ENCODE measurements at regions not wholly inside any gene's neighbourhood (a gene's known extent, or its start where the extent isn't known, plus 50 kb on each side); places are given as distances from the start of the nearest gene placed in this dataset.

GRCh38 chr5:67310740-67311139 is 114.1 kb upstream of the CD180 start:
- no peak for DNase-seq (ENCODE audit: low read depth)

GRCh38 chr5:67310169-67310568 is 113.6 kb upstream of the CD180 start:
- no peak for DNase-seq (ENCODE audit: low read depth)

GRCh38 chr5:67308988-67309688 is 112.5 kb upstream of the CD180 start:
- DNase-seq (ENCODE audit: low read depth): no peak

- DNase-seq (ENCODE audit: low read depth): no peak
Observed at GRCh38 chr5:67306965-67307607, 110.5 kb upstream of the CD180 start.

DNA sequence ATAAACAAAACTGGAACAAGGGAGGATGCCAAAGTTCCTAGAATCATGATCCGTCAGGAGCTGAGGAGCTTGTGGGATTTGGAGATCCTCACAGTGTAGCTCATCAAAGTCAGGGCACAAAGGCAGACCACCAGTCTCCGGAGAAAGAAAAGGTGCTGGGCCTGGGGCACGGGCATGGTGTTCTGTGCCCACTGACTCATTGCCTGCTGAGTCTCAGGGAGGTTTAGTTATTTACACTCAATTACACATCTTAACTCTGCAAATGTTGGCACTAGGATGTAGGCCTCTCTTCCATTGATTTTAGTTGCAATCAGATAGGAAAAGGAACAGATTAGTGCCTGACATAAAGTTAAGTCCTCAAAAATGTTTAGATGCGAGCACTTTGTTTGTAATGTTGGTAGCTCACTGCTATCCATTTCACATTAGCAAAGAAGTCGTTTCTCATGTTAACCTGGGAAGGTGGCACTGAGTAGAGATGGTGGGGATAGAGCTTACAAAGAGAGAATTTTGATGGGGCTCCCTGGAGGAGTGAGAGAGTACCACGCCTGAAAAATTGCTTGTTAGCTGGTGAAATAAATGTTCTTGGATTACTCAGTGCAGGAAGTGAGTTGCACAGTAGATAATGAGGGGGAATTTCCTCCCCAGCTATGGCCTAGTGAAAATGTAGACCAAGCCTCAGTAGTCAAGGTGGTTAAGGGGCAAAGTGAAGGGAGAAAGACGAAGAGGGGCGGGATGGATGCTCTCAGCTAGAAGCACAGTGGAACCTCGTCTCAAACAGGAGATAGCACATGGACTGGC is 109.5 kb upstream of the CD180 start:
- DNase-seq (ENCODE audit: low read depth): peak; percentile 55

- no peak for DNase-seq (ENCODE audit: low read depth)
Observed at GRCh38 chr5:67305401-67305800, 108.8 kb upstream of the CD180 start.

- peak; percentile 86 for DNase-seq (ENCODE audit: low read depth)
Observed at GRCh38 chr5:67303356-67303755, 106.8 kb upstream of the CD180 start.

DNA sequence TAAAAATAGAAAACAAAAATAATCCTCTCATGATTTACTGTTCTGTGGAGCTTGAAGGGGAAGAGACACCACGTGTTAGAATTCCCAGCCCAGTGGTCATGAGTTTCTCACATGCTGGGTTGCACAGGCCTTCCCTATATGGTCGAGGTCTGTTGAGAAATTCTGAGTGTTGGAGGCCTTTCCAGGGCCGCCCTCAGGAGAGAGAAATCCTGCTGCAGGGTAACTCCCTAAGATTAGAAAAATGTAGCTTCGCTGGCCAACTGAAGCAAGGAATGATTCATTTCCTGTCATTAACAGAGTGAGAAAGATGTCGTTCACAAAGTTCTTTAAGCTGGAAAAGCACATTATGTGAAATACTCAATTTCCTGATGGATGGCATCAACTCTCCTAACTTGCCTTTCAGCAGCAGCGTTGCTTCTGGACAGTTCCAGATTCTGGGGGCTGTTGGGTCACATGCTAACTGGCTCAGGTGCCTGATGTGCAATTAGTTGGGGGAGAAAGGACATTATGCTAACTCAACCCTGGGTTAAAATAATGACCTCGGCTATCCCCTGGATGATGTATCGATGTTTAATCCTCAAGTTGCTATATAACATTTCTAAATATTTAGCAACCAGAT is 104.8 kb upstream of the CD180 start:
- peak; percentile 84 for DNase-seq (ENCODE audit: low read depth)

- DNase-seq (ENCODE audit: low read depth): no peak
Observed at GRCh38 chr5:67300326-67300725, 103.7 kb upstream of the CD180 start.

DNA sequence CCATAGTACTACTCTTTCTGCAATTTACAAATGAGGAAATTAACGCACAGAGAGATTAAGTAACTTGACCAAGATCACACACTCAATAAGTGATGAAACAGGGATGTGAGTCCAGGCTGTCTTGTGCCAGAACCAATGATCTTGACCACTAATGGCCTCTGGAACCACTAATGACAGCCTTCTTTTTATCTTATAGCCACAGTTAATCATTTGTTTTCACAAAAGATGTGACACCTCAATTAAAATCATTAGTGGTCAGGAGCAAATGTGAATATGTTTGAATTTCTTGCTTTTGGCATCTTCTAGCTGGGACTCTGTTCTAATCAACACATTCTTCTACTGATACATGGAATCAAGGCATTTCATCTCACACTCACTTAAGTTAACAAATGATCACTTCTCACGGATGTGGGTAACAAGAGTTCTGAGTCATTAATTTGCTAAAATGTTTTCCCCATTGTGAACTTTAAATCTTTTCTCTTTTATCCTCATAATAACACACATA is 102.7 kb upstream of the CD180 start:
- no peak for DNase-seq (ENCODE audit: low read depth)

DNA sequence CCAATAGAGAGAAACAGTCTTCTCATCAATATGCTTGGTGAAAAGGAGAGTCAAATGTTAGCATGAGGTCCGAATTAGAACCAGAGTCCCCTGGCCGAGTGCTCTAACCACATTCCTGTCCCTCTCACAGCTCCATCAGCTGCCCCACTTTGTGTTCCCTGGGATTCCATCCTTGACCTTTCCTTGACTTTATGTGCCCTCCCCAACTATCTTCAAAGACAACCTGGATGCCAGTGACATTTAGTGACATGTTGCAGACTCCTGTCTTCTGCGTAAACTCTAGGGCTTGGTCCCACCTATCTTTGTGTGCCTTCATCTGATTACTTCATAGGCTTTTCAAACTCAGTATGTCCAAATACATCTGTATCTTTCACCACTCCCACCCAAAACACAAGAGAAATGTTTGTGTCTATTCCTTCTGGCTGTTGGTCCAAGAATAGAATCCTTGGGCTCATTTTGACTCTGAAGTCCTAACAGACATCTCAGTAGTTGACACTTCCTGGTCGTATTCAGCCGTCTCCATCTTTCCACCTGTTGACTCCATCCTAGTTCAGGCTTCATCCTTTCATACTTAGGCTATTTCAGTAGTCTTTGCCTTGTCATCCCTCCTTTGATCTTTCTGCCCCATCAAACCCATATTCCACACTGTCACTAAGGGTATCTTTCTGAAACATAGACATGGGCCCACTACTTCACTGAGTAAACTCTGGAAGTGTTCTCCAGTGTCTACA is 101.4 kb upstream of the CD180 start:
- no peak for DNase-seq (ENCODE audit: low read depth)

DNA sequence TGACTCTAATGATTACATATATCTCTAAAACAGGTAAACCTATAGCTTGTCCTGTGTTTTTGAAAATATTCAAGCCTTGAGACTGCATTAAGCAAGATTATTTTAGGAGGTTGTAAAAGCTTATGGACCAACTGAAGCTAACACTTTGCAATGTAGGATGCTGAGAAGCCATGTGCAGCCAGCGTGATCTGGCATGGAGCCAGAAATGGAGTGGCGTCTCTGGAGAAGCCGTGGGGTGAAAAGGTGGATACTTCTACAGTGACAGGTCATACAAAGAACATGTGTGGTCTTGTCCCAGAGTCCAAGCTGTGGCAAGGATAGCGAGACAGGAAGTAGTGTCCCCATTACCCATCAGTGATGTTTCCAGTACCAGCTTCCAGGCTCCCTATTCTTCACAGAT is 100.8 kb upstream of the CD180 start:
- DNase-seq (ENCODE audit: low read depth): no peak

DNA sequence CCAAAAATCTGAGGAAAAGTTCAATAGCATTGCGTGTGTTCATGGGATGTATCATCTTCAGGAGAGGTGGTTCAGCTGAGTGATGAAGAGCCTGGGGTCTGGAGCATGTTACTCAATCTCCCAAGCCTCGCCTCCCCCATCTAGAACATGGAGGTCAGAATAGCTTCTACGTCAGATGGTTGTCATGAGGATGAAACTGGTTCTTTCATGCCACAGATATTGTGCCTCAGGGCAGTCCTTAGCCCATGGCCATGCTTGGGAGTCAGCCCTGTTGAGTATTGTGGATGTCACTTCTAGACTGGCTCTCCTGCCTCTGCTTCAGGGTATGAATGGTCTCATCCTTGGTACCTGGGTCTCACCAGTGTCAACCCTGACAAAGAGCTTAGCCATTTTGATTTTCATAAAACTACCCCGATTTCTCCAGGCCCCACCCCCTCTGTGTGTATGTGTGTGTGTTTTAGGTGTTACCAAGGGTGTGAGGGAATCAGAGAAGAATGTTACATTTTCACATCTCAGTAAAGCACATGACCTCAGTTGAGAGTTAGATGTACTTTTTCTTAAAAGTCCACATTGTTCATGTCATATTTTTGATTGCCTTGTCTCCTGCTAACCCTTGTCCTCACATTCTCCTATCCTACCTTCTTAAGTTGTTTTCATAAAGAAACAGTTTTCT is 97.8 kb upstream of the CD180 start:
- DNase-seq (ENCODE audit: low read depth): no peak

DNA sequence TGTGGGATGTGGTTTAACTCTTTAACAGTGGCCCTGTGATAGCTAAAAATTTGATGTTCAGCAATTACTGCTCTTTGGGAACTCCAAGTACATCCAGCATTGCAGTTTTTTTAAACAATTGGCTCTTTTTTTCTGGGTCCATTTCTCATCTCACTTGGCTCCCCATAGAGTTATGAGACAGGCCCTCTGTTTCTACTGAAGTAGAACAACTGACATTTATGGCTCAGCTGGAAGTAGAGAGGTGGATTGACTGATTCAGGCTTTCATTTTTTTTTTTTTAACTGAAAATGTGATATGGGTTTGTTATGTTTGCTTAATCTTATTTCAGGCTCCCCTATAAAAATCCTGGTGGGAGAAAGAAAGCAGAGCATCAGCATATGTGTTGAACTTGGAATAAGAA is 96.6 kb upstream of the CD180 start:
- no peak for DNase-seq (ENCODE audit: low read depth)

DNA sequence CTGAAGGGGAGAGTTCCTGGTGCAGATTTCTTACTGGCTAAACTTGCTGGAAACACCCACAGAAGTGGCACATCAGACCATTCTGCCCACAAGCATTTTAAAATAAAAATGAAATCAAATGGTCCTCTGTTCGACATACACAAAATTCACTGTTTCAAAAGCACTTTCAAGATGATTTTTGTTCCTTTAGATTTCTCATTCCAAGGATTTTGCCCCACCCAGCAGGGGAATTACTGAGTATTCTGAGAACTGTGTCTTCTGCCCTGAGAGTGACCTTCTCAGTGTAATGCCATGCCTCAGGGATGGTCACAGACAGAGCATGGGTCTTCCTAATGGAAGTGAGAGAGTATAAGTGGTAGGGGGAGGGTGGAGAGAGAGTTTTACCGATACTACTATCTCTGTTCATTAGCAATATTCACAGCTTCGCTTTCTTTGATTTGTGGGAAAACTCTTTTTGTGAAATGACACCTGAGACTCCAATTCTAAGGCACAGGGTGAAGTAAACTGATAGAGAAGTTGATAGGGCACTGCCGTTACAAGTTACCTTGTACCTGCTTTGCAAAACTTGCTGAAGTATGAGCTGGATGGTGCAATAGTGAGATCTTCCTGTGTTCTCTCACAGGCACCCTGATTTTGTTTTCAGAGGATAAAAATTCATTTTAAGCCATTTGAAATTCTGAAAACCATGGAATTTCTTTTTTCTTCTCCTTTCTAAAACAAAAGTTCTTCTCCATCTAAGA is 95.8 kb upstream of the CD180 start:
- no peak for DNase-seq (ENCODE audit: low read depth)

DNA sequence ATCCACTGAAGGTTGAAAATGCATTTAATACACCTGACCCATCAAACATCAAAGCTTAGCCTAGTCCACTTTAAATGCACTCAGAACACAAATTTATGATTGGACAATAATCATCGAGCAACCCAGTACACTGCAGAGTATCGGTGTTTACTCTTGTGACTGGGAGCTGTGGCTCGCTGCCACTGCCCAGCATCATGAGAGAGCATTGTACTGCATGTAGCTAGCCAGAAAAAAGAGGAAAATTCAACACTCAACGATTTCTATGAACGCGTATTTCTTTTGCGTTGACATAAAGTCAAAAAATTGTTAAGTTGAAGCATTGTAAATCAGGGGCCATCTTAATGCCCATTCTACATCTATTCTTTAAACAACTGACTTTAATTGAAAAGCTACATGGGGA is 95.1 kb upstream of the CD180 start:
- no peak for DNase-seq (ENCODE audit: low read depth)

DNA sequence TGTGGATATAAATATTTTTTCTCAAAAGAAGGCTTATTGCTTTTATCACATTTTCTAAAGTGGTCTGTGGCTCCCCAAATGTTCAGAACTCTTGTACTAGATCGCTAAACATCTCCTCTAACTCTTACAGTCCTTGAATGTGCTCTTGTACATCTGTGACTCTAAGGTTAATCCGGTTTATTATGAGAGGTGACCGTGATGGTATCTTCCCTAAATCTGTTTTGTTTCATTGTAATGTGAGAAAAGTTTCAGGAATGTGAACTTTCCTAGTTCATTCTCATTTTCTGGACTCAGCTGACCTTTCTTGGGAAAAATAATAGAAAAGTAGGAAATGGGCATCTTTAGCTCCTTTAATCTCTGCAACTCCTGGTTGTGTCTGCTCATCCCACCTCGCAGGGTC is 94.5 kb upstream of the CD180 start:
- DNase-seq (ENCODE audit: low read depth): no peak

- no peak for DNase-seq (ENCODE audit: low read depth)
Observed at GRCh38 chr5:67290655-67291054, 94.1 kb upstream of the CD180 start.

DNA sequence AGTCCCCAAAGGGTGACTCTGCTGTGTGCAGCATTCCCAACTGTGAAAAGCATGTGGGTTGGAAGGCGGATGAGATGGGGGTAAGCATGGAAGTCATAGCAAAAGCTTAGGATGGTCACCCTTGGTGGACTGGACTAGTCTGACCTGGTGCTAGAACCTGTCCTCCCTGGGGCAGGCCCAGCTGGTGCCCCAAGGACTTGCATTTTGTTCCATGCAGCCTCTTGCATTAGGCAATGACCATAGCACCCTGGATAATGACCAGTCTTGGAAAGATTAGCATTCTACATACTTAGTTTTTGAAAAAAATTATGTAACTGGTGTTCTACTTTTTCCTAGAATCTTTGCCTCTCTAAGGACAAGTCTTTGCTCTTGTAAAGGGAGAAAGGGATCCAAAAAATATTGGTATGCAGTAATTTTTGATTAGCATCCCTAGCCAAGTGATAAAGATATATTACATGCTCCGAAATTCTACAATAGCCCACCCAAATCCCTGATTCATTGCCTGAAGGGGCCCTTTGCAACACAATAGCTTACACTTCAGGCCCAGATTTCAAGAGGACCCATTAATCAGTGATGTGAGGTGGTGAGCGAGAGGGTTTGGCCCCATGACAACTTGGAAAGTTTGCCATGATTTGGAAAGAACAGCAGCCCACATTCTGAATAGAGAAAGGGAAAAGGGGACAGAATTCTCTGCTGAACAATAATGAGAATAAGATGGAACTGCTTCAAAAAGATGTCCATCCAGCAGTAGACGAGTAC is 93.3 kb upstream of the CD180 start:
- no peak for DNase-seq (ENCODE audit: low read depth)
